ENCODE measurements at regions not wholly inside any gene's neighbourhood (a gene's known extent, or its start where the extent isn't known, plus 50 kb on each side); places are given as distances from the start of the nearest gene placed in this dataset.

GRCh38 chr4:11908712-11909111 lies 480.0 kb upstream of the HS3ST1 start:
- DNase-seq (ENCODE audit: low spot score in 2 of 2), result no peak

DNA sequence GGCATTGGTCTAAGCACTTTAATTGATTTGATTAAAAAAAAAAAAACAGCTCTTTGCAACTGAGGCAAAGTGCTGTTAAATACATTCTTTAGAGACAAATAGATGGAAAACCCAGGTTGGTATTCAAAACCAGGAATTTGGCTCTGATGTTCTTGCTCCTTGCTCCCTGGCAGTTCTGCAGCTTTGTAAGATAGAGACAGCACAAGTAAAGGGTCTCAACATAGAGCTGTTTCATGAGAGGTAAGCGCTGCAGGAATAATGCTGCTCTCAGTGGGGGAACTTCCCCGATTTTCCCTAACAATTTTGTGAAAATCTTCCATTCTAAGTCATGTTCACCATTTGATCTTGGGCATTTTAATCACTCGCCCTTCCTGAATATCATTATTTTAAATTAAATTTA lies 479.5 kb upstream of the HS3ST1 start:
- H3K9me3 ChIP-seq, result no peaks in the 10 kb centered on the region
- H3K4me3 ChIP-seq, result no peak overlapping the region
- no peaks in the 10 kb centered on the region for H3K27me3 ChIP-seq
- H3K27ac ChIP-seq, result no peak overlapping the region
- no peaks in the 10 kb centered on the region for H3K4me1 ChIP-seq
- no peak for TF ChIP-seq POLR2AphosphoS5 (IDR thresholded peaks at IDR 0.05)
- TF ChIP-seq POLR2A (IDR thresholded peaks at IDR 0.05), result no peak
- TF ChIP-seq, protein P1, sequence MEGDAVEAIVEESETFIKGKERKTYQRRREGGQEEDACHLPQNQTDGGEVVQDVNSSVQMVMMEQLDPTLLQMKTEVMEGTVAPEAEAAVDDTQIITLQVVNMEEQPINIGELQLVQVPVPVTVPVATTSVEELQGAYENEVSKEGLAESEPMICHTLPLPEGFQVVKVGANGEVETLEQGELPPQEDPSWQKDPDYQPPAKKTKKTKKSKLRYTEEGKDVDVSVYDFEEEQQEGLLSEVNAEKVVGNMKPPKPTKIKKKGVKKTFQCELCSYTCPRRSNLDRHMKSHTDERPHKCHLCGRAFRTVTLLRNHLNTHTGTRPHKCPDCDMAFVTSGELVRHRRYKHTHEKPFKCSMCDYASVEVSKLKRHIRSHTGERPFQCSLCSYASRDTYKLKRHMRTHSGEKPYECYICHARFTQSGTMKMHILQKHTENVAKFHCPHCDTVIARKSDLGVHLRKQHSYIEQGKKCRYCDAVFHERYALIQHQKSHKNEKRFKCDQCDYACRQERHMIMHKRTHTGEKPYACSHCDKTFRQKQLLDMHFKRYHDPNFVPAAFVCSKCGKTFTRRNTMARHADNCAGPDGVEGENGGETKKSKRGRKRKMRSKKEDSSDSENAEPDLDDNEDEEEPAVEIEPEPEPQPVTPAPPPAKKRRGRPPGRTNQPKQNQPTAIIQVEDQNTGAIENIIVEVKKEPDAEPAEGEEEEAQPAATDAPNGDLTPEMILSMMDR (IDR thresholded peaks at IDR 0.05), result no peak
- intact Hi-C loops (cut with DNase I; ENCODE audit: low total_unique reads), result no loop called here
- H3K36me3 ChIP-seq, result no peaks in the 10 kb centered on the region
- DNase-seq (ENCODE audit: low spot score in 2 of 2), result no peak

More at GRCh38 chr4:11908712-11909111, 480.0 kb upstream of the HS3ST1 start:
- intact Hi-C loops (cut with DNase I; ENCODE audit: low total_unique reads), result no loop called here
- H3K4me1 ChIP-seq, result no peaks in the 10 kb centered on the region
- no peak overlapping the region for H3K27ac ChIP-seq
- no peaks in the 10 kb centered on the region for H3K27me3 ChIP-seq
- no peak for TF ChIP-seq POLR2AphosphoS5 (IDR thresholded peaks at IDR 0.05)
- TF ChIP-seq, protein P1 (IDR thresholded peaks at IDR 0.05), result no peak
- no peak for TF ChIP-seq POLR2A (IDR thresholded peaks at IDR 0.05)
- no peaks in the 10 kb centered on the region for H3K36me3 ChIP-seq
- no peak overlapping the region for H3K4me3 ChIP-seq
- no peaks in the 10 kb centered on the region for H3K9me3 ChIP-seq

GRCh38 chr4:11904846-11905739 lies 476.4 kb upstream of the HS3ST1 start:
- Histone ChIP-seq H3K9me3 (no peaks in the 10 kb centered on the region), H3K4me1 (no peaks in the 10 kb centered on the region), H3K4me3 (no peak overlapping the region), H3K27ac (peak overlapping the region; percentile 10 to 43), H3K27me3 (no peaks in the 10 kb centered on the region), H3K36me3 (no peaks in the 10 kb centered on the region)
- intact Hi-C loops (cut with DNase I; ENCODE audit: low total_unique reads), result no loop called here
- DNase-seq (ENCODE audit: low spot score in 2 of 2), result no peak
- TF ChIP-seq POLR2A (IDR thresholded peaks at IDR 0.05), result no peak
- TF ChIP-seq POLR2AphosphoS5 (IDR thresholded peaks at IDR 0.05), result no peak
- TF ChIP-seq, protein P1 (IDR thresholded peaks at IDR 0.05), result no peak

GRCh38 chr4:11904117-11904535 lies 475.4 kb upstream of the HS3ST1 start:
- no peak for DNase-seq (ENCODE audit: low spot score in 2 of 2)

GRCh38 chr4:11901089-11901488 lies 472.4 kb upstream of the HS3ST1 start:
- H3K4me1 ChIP-seq, result no peaks in the 10 kb centered on the region
- intact Hi-C loops (cut with DNase I; ENCODE audit: low total_unique reads), result no loop called here
- peaks cover 0 to 18% of the 10 kb centered on the region in 2 donors for H3K9me3 ChIP-seq
- no peaks in the 10 kb centered on the region for H3K36me3 ChIP-seq
- H3K27me3 ChIP-seq, result no peaks in the 10 kb centered on the region
- no peak overlapping the region for H3K27ac ChIP-seq
- DNase-seq (ENCODE audit: low spot score in 2 of 2), result no peak
- no peak overlapping the region for H3K4me3 ChIP-seq
- TF ChIP-seq, protein P1 (IDR thresholded peaks at IDR 0.05), result no peak
- no peak for TF ChIP-seq POLR2A (IDR thresholded peaks at IDR 0.05)
- no peak for TF ChIP-seq POLR2AphosphoS5 (IDR thresholded peaks at IDR 0.05)

More at GRCh38 chr4:11904117-11904535, 475.4 kb upstream of the HS3ST1 start:
- no peak overlapping the region for H3K4me3 ChIP-seq
- TF ChIP-seq, protein P1 (IDR thresholded peaks at IDR 0.05), result no peak
- TF ChIP-seq POLR2AphosphoS5 (IDR thresholded peaks at IDR 0.05), result peak in 1 of 3 donors; percentile 65
- no peaks in the 10 kb centered on the region for H3K4me1 ChIP-seq
- H3K36me3 ChIP-seq, result no peaks in the 10 kb centered on the region
- no peaks in the 10 kb centered on the region for H3K9me3 ChIP-seq
- H3K27me3 ChIP-seq, result no peaks in the 10 kb centered on the region
- peak overlapping the region in 1 of 2 donors; percentile 10 for H3K27ac ChIP-seq
- intact Hi-C loops (cut with DNase I; ENCODE audit: low total_unique reads), result no loop called here
